Esophagus squamous epithelium (tissue), 5 donors: ENCODE measurements at regions not wholly inside any gene's neighbourhood (a gene's known extent, or its start where the extent isn't known, plus 50 kb on each side); places are given as distances from the start of the nearest gene placed in this dataset.

Experiments used
- DNase-seq: peaks from one replicate; lab custom pipeline; 2025; lab: John Stamatoyannopoulos, UW
- H3K27ac ChIP-seq, 4 donors: fragments of 200-600 bp; sonication (generic); one replicate each; pipeline ENCODE4 v1.5.1; 2016 to 2019; ENCODE audit warnings: mild to moderate bottlenecking in 1 of 4
- H3K27me3 ChIP-seq, 4 donors: fragments of 200-600 bp; sonication (generic); 1 replicate in 3 of 4; 2 replicates in 1 of 4; pipeline versions ENCODE4 v1.5.1 to v1.6.0; 2017 to 2021; ENCODE audit warnings: antibody characterized with exemption in 1 of 4
- H3K36me3 ChIP-seq, 3 donors: fragments of 200-600 bp; sonication (generic); one replicate each; pipeline ENCODE4 v1.5.1; 2016 to 2019
- H3K4me1 ChIP-seq, 3 donors: fragments of 200-600 bp; sonication (generic); one replicate each; pipeline ENCODE4 v1.5.1; 2017 to 2019
- H3K4me3 ChIP-seq, 4 donors: fragments of 200-600 bp; sonication (generic); 1 replicate in 3 of 4; 2 replicates in 1 of 4; pipeline ENCODE4 v1.5.1; 2016 to 2019; ENCODE audit warnings: mild to moderate bottlenecking in 2 of 4, moderate library complexity in 1 of 4
- H3K9me3 ChIP-seq, 3 donors: fragments of 200-600 bp; sonication (generic); one replicate each; pipeline ENCODE4 v1.5.1; 2016 to 2019
- POLR2A ChIP-seq, 4 donors: fragments of 450-650 bp; IDR thresholded peaks; one replicate each; pipeline ENCODE4 v1.6.1; 2017; ENCODE audit warnings: antibody characterized with exemption in 4 of 4, mild to moderate bottlenecking in 4 of 4, moderate library complexity in 3 of 4
- WGBS, 2 donors: methylation state at CpG; one replicate each; pipeline ENCODE4 v1.1.5; 2018; 5-methylcytosine and 5-hydroxymethylcytosine counted together
- intact Hi-C: fragments of 100-400 bp; cut with DNase I; formaldehyde crosslinking; loops from one replicate; pipeline ENCODE4 v1.15.0; 2022
- TF ChIP-seq, protein P1 (sequence below), 6 experiments: fragments of 450-650 bp in 4 of 6; fragments of 200-600 bp in 2 of 6; sonication (generic) in 2 of 6; IDR thresholded peaks; one replicate each; pipeline ENCODE4 v1.5.1; 2016 to 2019; ENCODE audit warnings: antibody characterized with exemption in 6 of 6, mild to moderate bottlenecking in 4 of 6, moderate library complexity in 4 of 6
- donor health status: DM: yes; HTN: yes; CAD: no.

DNA sequence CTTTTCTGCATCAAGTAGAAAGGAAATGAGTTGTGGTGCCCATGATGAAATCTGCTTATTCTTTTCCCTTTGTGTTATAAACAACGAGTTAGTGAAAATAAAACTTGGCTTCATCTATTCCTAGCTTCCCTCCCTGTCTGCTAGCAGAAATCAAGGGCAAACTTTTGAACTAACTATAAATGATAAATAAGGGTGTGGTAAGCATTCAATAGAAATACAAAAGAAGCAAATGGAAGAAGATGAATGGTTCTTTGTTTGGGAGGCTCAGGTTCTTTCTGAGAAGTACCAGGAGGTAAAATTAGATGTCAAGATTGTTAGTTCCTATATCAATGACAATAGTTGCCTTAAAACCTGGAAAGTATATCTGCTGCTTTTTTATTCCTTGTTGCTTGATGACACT lies 275.3 kb upstream of the PRR20A start:
- Histone ChIP-seq H3K4me1 (no peaks in the 10 kb centered on the region), H3K9me3 (no peaks in the 10 kb centered on the region), H3K4me3 (no peak overlapping the region), H3K36me3 (no peaks in the 10 kb centered on the region), H3K27ac (no peak overlapping the region), H3K27me3 (no peaks in the 10 kb centered on the region)
- intact Hi-C loops = no loop called here
- WGBS, 2 donors = 3 to 6% methylated on average over 1 of the region's 1 CpG
- DNase-seq = no peak
- TF ChIP-seq POLR2A (IDR thresholded peaks at IDR 0.05) = no peak
- TF ChIP-seq, protein P1, sequence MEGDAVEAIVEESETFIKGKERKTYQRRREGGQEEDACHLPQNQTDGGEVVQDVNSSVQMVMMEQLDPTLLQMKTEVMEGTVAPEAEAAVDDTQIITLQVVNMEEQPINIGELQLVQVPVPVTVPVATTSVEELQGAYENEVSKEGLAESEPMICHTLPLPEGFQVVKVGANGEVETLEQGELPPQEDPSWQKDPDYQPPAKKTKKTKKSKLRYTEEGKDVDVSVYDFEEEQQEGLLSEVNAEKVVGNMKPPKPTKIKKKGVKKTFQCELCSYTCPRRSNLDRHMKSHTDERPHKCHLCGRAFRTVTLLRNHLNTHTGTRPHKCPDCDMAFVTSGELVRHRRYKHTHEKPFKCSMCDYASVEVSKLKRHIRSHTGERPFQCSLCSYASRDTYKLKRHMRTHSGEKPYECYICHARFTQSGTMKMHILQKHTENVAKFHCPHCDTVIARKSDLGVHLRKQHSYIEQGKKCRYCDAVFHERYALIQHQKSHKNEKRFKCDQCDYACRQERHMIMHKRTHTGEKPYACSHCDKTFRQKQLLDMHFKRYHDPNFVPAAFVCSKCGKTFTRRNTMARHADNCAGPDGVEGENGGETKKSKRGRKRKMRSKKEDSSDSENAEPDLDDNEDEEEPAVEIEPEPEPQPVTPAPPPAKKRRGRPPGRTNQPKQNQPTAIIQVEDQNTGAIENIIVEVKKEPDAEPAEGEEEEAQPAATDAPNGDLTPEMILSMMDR (IDR thresholded peaks at IDR 0.05) = no peak

DNA sequence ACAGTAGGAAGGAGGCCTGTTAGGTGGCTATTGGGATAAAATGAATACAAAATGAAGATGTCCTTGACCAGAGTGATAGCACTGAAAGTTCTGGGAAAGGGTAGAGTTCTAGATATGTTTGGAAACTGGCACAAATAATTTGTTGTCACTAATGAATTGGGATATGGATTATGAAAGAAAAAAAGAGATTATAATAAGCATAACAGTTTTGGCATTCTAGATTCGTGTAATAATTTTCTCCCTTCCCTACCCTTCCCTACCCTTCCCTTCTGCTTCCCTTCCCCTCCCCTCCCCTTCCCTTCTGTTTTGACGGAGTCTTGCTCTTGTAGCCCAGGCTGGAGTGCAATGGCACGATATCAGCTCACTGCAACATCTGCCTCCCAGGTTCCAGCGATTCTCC lies 271.0 kb upstream of the PRR20A start:
- Histone ChIP-seq H3K9me3 (no peaks in the 10 kb centered on the region), H3K4me3 (no peak overlapping the region), H3K27ac (no peak overlapping the region), H3K4me1 (no peaks in the 10 kb centered on the region), H3K27me3 (no peaks in the 10 kb centered on the region), H3K36me3 (no peaks in the 10 kb centered on the region)
- 82 to 89% methylated on average over 1 to 3 of the region's 4 CpGs for WGBS, 2 donors
- TF ChIP-seq, protein P1 (IDR thresholded peaks at IDR 0.05) = no peak
- no peak for TF ChIP-seq POLR2A (IDR thresholded peaks at IDR 0.05)
- intact Hi-C loops = no loop called here
- DNase-seq = no peak

DNA sequence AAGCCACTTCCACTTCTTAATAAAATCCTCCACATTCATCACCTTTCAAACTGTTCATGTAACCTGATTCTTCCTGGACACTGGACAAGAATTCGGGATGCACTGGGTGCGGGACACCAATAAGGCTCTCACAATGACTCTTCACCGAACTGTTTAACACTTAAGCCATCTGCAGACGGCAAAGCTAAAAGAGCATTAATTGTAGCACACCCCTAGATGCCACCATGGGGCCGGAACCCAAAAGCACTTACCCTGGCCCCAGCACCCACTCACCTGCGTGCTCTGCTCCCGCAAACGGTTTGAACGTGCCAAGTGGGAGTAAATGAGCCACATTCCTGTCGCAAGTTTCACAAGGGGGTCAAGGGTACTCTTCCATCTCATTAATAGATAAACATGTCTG lies 254.3 kb upstream of the PRR20A start:
- TF ChIP-seq, protein P1 (IDR thresholded peaks at IDR 0.05) = no peak
- TF ChIP-seq POLR2A (IDR thresholded peaks at IDR 0.05) = no peak
- Histone ChIP-seq H3K27me3 (no peaks in the 10 kb centered on the region), H3K36me3 (no peaks in the 10 kb centered on the region), H3K27ac (no peak overlapping the region), H3K9me3 (no peaks in the 10 kb centered on the region), H3K4me3 (no peak overlapping the region), H3K4me1 (no peaks in the 10 kb centered on the region)
- DNase-seq = no peak
- intact Hi-C loops = no loop called here
- 76 to 93% methylated on average over 10 of the region's 10 CpGs for WGBS, 2 donors

DNA sequence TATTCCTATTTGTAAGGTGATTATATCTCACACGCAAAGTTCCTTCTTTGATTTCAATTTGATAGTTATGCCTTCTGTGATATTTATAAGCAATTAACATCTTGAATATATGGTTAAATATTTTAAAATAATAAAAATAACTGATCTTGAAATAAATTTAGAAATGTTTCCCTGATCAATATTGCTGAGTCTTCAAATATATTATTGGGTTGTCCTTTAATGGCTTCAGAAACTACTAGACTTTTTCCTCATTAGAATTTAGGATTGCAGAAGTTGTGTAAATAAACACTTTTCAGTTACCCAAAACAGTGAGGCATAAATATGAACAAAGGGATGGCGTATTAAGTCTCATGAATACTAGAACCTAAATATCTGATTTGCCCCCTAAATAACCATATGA lies 252.3 kb upstream of the PRR20A start:
- TF ChIP-seq, protein P1 (IDR thresholded peaks at IDR 0.05) = no peak
- no peak for TF ChIP-seq POLR2A (IDR thresholded peaks at IDR 0.05)
- Histone ChIP-seq H3K27ac (no peak overlapping the region), H3K36me3 (no peaks in the 10 kb centered on the region), H3K27me3 (no peaks in the 10 kb centered on the region), H3K9me3 (no peaks in the 10 kb centered on the region), H3K4me3 (no peak overlapping the region), H3K4me1 (no peaks in the 10 kb centered on the region)
- intact Hi-C loops = no loop called here
- no peak for DNase-seq
- 82 to 88% methylated on average over 2 of the region's 2 CpGs for WGBS, 2 donors

DNA sequence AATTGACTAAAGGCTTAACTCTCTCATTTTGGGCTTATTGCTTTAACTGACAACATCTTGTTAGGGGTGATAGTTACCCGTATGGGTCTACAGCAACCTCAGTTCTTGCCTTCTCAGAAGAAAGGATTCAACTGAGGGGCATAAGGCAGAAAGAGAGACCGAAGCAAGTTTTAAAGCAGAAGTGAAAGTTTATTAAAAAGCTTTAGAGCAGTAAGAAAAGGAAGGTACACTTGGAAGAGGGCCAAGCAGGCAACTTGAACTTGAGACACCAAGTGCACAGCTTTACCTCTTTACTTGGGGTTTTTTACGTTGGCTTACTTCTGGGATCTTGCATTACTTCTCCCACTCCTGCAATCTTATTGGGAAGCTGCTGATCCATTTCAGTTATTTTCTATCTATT lies 246.9 kb upstream of the PRR20A start:
- Histone ChIP-seq H3K9me3 (no peaks in the 10 kb centered on the region), H3K4me1 (no peaks in the 10 kb centered on the region), H3K4me3 (no peak overlapping the region), H3K36me3 (no peaks in the 10 kb centered on the region), H3K27me3 (no peaks in the 10 kb centered on the region), H3K27ac (no peak overlapping the region)
- WGBS, 2 donors = 66 to 84% methylated on average over 3 of the region's 3 CpGs
- intact Hi-C loops = no loop called here
- no peak for DNase-seq
- TF ChIP-seq, protein P1 (IDR thresholded peaks at IDR 0.05) = no peak
- TF ChIP-seq POLR2A (IDR thresholded peaks at IDR 0.05) = no peak
